Suprapubic skin (tissue), 4 donors: ENCODE measurements at regions not wholly inside any gene's neighbourhood (a gene's known extent, or its start where the extent isn't known, plus 50 kb on each side); places are given as distances from the start of the nearest gene placed in this dataset.

Source experiments
- CTCF ChIP-seq, 2 donors: fragments of 200-600 bp in 1 of 2; fragments of 450-650 bp in 1 of 2; sonication (generic) in 1 of 2; IDR thresholded peaks; one replicate each; pipeline ENCODE4 v1.5.1; 2016 to 2019; ENCODE audit warnings: antibody characterized with exemption in 2 of 2, mild to moderate bottlenecking in 1 of 2, moderate library complexity in 1 of 2
- POLR2A ChIP-seq, 2 donors: fragments of 450-650 bp; IDR thresholded peaks; one replicate each; pipeline ENCODE4 v1.6.1; 2017; ENCODE audit warnings: antibody characterized with exemption in 2 of 2, mild to moderate bottlenecking in 2 of 2, moderate library complexity in 2 of 2
- POLR2AphosphoS5 ChIP-seq, 3 donors: sonication (generic); formaldehyde crosslinking; IDR thresholded peaks; one replicate each; pipeline ENCODE4 v1.6.1; 2017; ENCODE audit warnings: antibody characterized with exemption in 3 of 3

- TF ChIP-seq CTCF (IDR thresholded peaks at IDR 0.05) (no peak), POLR2A (IDR thresholded peaks at IDR 0.05) (no peak), POLR2AphosphoS5 (IDR thresholded peaks at IDR 0.05) (no peak)
These were observed 123.5 kb upstream of the PELI1 start for GRCh38 chr2:64267699-64268098.
